Activated CD8-positive, alpha-beta T cell treated with anti-CD3 and anti-CD28 coated beads for 36 hours (primary cell): ENCODE measurements at regions not wholly inside any gene's neighbourhood (a gene's known extent, or its start where the extent isn't known, plus 50 kb on each side); places are given as distances from the start of the nearest gene placed in this dataset.

Experiments
- ATAC-seq: fragments of 200-7000 bp; cut with Tn5 transposase; one replicate; pipeline ENCODE4 v1.10.0; 2021; ENCODE audit warnings: mild to moderate bottlenecking, moderate library complexity
- CTCF ChIA-PET: fragments of 350-600 bp; sonication (Branson Sonifier 250); formaldehyde crosslinking; loops from one replicate; lab custom pipeline; 2021; ENCODE audit warnings: antibody characterized with exemption; lab: Charles Lee
- POLR2A ChIA-PET: fragments of 350-600 bp; sonication (Branson Sonifier 250); formaldehyde crosslinking; loops from one replicate; lab custom pipeline; 2021; ENCODE audit warnings: antibody characterized with exemption; lab: Charles Lee
- DNase-seq: peaks from one replicate; pipeline ENCODE4 v3.0.0-alpha.2; 2020
- H3K27ac Mint-ChIP-seq: one replicate; pipeline ENCODE4 v1.8.0; 2021; ENCODE audit warnings: mild to moderate bottlenecking, mixed read lengths
- H3K27me3 Mint-ChIP-seq: one replicate; pipeline ENCODE4 v1.8.0; 2021; ENCODE audit warnings: mixed read lengths
- H3K36me3 Mint-ChIP-seq: one replicate; pipeline ENCODE4 v1.8.0; 2021; ENCODE audit warnings: low read depth, mixed read lengths
- H3K4me1 Mint-ChIP-seq: one replicate; pipeline ENCODE4 v1.8.0; 2021; ENCODE audit warnings: low read depth, mixed read lengths
- H3K4me3 Mint-ChIP-seq: one replicate; pipeline ENCODE4 v1.8.0; 2021; ENCODE audit warnings: mild to moderate bottlenecking, moderate library complexity, mixed read lengths
- H3K9me3 Mint-ChIP-seq: one replicate; pipeline ENCODE4 v1.8.0; 2021; ENCODE audit warnings: mixed read lengths
- CTCF ChIP-seq: fragments of 200-600 bp; IDR thresholded peaks from one replicate; pipeline ENCODE4 v1.8.0; 2022; ENCODE audit warnings: antibody characterized with exemption, mild to moderate bottlenecking
- intact Hi-C: fragments of 100-400 bp; cut with micrococcal nuclease; formaldehyde crosslinking; loops from one replicate; pipeline ENCODE4 v1.10.0; 2022

- no peak for DNase-seq
- no peak overlapping the region for H3K4me3 Mint-ChIP-seq
- no peak overlapping the region for H3K27ac Mint-ChIP-seq
- ChIA-PET CTCF (no interaction called here), POLR2A (no interaction called here)
- no peaks in the 10 kb centered on the region for H3K36me3 Mint-ChIP-seq
- H3K9me3 Mint-ChIP-seq: no peaks in the 10 kb centered on the region
- no peak for TF ChIP-seq CTCF
- intact Hi-C loops: no loop called here
- no peak for ATAC-seq
- no peaks in the 10 kb centered on the region for H3K27me3 Mint-ChIP-seq
- H3K4me1 Mint-ChIP-seq: peaks cover 14% of the 10 kb centered on the region
Observed at GRCh38 chr9:20037699-20038098, 248.9 kb upstream of the SLC24A2 start.

DNA sequence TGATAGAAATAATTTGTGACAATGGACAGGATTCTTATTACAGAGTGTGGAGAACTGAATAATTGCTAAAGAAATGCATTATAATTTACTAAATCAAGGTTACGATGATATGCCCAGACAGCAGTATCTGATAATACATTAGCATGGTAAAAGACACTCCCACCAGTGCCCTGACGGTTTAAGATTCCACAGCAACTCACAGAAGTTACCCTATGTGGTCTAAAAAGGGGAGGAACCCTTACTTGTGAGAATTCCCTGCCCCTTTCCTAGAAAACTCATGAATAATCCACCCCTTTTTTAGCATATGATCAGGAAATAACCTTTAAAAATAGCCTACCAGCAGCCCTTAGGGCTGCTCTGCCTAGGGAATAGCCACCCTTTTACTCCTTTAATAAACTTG, 244.7 kb upstream of the SLC24A2 start:
- H3K4me1 Mint-ChIP-seq: no peaks in the 10 kb centered on the region
- ChIA-PET CTCF (no interaction called here), POLR2A (no interaction called here)
- intact Hi-C loops: no loop called here
- no peak overlapping the region for H3K4me3 Mint-ChIP-seq
- no peaks in the 10 kb centered on the region for H3K9me3 Mint-ChIP-seq
- peak; percentile 24 for ATAC-seq
- no peaks in the 10 kb centered on the region for H3K36me3 Mint-ChIP-seq
- no peak for DNase-seq
- no peak for TF ChIP-seq CTCF
- no peaks in the 10 kb centered on the region for H3K27me3 Mint-ChIP-seq
- H3K27ac Mint-ChIP-seq: no peak overlapping the region

GRCh38 chr9:20032413-20033006, 243.7 kb upstream of the SLC24A2 start:
- POLR2A ChIA-PET: interaction anchor here (0.6 kb wide), 1 partner anchor 99 kb away, joined by 3 read pairs; no protein-coding TSS in a partner anchor
- Mint-ChIP-seq H3K4me1 (no peaks in the 10 kb centered on the region), H3K9me3 (no peaks in the 10 kb centered on the region), H3K4me3 (no peak overlapping the region), H3K36me3 (no peaks in the 10 kb centered on the region), H3K27me3 (no peaks in the 10 kb centered on the region), H3K27ac (no peak overlapping the region)
- no peak for DNase-seq
- no peak for TF ChIP-seq CTCF
- intact Hi-C loops: no loop called here
- CTCF ChIA-PET: no interaction called here
- no peak for ATAC-seq

DNA sequence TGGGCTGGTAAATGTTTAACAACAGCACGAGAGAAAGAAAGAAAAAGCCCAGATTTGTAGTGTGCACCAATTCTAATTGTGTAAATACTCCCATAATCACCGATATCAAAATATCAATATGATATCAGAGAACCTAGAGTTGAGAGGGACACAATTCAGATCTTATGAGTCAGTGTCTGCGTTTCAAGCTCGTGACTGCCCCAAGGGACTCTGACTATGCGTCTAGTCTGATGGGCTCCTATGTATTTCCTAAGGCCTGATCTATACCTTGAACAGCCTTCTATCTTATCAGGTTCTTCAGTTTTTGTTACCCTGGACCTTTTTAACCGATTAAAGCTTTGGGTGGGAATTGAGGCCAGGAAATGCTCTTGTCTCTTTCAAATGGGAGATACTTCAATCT, 243.0 kb upstream of the SLC24A2 start:
- intact Hi-C loops: no loop called here
- no peak for ATAC-seq
- TF ChIP-seq CTCF: no peak
- no peaks in the 10 kb centered on the region for H3K27me3 Mint-ChIP-seq
- H3K4me3 Mint-ChIP-seq: no peak overlapping the region
- H3K36me3 Mint-ChIP-seq: no peaks in the 10 kb centered on the region
- H3K4me1 Mint-ChIP-seq: no peaks in the 10 kb centered on the region
- no peak for DNase-seq
- ChIA-PET POLR2A (interaction anchor here (0.6 kb wide), 1 partner anchor 100 kb away, joined by 3 read pairs; no protein-coding TSS in a partner anchor), CTCF (no interaction called here)
- H3K27ac Mint-ChIP-seq: no peak overlapping the region
- H3K9me3 Mint-ChIP-seq: no peaks in the 10 kb centered on the region

DNA sequence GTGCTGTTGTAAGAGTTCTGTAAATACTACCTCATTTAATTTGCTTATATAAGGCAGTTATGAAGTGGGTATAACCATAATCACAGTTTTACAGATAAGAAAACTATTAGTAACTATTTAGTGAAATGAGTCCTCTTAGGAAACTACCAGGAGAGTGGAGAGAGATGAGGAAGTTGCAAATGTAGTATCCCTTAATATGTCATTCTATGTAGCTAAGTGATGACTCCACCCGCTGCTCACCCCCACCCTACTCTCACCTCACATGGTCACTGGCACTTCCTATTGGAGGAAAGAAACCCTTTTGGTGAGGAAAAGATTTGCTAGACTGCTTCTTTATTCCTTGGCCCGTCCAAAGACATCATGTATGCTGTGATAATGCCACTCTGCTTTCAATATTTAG, 241.8 kb upstream of the SLC24A2 start:
- ChIA-PET CTCF (no interaction called here), POLR2A (no interaction called here)
- ATAC-seq: no peak
- Mint-ChIP-seq H3K27me3 (no peaks in the 10 kb centered on the region), H3K4me3 (no peak overlapping the region), H3K36me3 (no peaks in the 10 kb centered on the region), H3K9me3 (no peaks in the 10 kb centered on the region), H3K4me1 (no peaks in the 10 kb centered on the region), H3K27ac (no peak overlapping the region)
- intact Hi-C loops: no loop called here
- DNase-seq: no peak
- TF ChIP-seq CTCF: no peak
